Left ventricle myocardium inferior (tissue), 1 donor: ENCODE measurements at regions not wholly inside any gene's neighbourhood (a gene's known extent, or its start where the extent isn't known, plus 50 kb on each side); places are given as distances from the start of the nearest gene placed in this dataset.

Source experiments
- DNase-seq: peaks from one replicate; pipeline ENCODE4 v3.0.0-alpha.2; 2020
- H3K27ac ChIP-seq: fragments of 200-600 bp; replicated peaks from 2 replicates; pipeline ENCODE4 v1.8.0; 2021
- H3K27me3 ChIP-seq: fragments of 200-600 bp; 2 replicates; pipeline ENCODE4 v1.8.0; 2021; ENCODE audit warnings: low read depth
- H3K36me3 ChIP-seq: fragments of 200-600 bp; 2 replicates; pipeline ENCODE4 v1.8.0; 2021
- H3K4me1 ChIP-seq: fragments of 200-600 bp; 2 replicates; pipeline ENCODE4 v1.8.0; 2021
- H3K4me3 ChIP-seq: fragments of 200-600 bp; 2 replicates; pipeline ENCODE4 v1.8.0; 2021; ENCODE audit warnings: mild to moderate bottlenecking, moderate library complexity
- H3K9me3 ChIP-seq: fragments of 200-600 bp; replicated peaks from 2 replicates; pipeline ENCODE4 v1.8.0; 2021
- CTCF ChIP-seq: fragments of 200-600 bp; IDR thresholded peaks from 2 replicates; pipeline ENCODE4 v1.8.0; 2021; ENCODE audit warnings: antibody characterized with exemption, mild to moderate bottlenecking, borderline replicate concordance
- intact Hi-C: fragments of 100-400 bp; cut with micrococcal nuclease; formaldehyde crosslinking; loops from one replicate; pipeline ENCODE4 v1.11.0; 2022
- donor health status: DM: no; HTN: yes; CAD: no; lungs with severe emphysema.

GRCh38 chr1:235024711-235025421, 103.8 kb downstream of the TOMM20 start:
- no peak overlapping the region for H3K4me3 ChIP-seq
- DNase-seq, result no peak
- peaks cover 8% of the 10 kb centered on the region for H3K4me1 ChIP-seq
- no peaks in the 10 kb centered on the region for H3K36me3 ChIP-seq
- no peak for TF ChIP-seq CTCF
- H3K27me3 ChIP-seq, result no peaks in the 10 kb centered on the region
- H3K27ac ChIP-seq, result no peak overlapping the region
- intact Hi-C loops, result no loop called here
- H3K9me3 ChIP-seq, result no peaks in the 10 kb centered on the region

GRCh38 chr1:235023711-235024439, 104.8 kb downstream of the TOMM20 start:
- TF ChIP-seq CTCF, result no peak
- H3K27ac ChIP-seq, result no peak overlapping the region
- intact Hi-C loops, result no loop called here
- H3K4me3 ChIP-seq, result no peak overlapping the region
- DNase-seq, result no peak
- H3K4me1 ChIP-seq, result peaks cover 8% of the 10 kb centered on the region
- H3K9me3 ChIP-seq, result no peaks in the 10 kb centered on the region
- H3K36me3 ChIP-seq, result no peaks in the 10 kb centered on the region
- no peaks in the 10 kb centered on the region for H3K27me3 ChIP-seq

GRCh38 chr1:235022981-235023710, 105.5 kb downstream of the TOMM20 start:
- Histone ChIP-seq H3K36me3 (no peaks in the 10 kb centered on the region), H3K9me3 (peaks cover 2% of the 10 kb centered on the region), H3K27ac (peak overlapping the region; percentile 63), H3K4me1 (peaks cover 8% of the 10 kb centered on the region), H3K4me3 (no peak overlapping the region), H3K27me3 (no peaks in the 10 kb centered on the region)
- TF ChIP-seq CTCF, result no peak
- DNase-seq, result no peak
- intact Hi-C loops, result no loop called here

GRCh38 chr1:235022341-235022980, 106.2 kb downstream of the TOMM20 start:
- no peak for TF ChIP-seq CTCF
- H3K4me1 ChIP-seq, result peaks cover 8% of the 10 kb centered on the region
- no peak for DNase-seq
- H3K4me3 ChIP-seq, result no peak overlapping the region
- H3K27ac ChIP-seq, result peak overlapping the region; percentile 63
- intact Hi-C loops, result no loop called here
- no peaks in the 10 kb centered on the region for H3K36me3 ChIP-seq
- no peaks in the 10 kb centered on the region for H3K27me3 ChIP-seq
- H3K9me3 ChIP-seq, result peaks cover 7% of the 10 kb centered on the region

- Histone ChIP-seq H3K4me1 (peaks cover 8% of the 10 kb centered on the region), H3K36me3 (no peaks in the 10 kb centered on the region), H3K9me3 (peaks cover 7% of the 10 kb centered on the region), H3K27ac (peak overlapping the region; percentile 63), H3K27me3 (no peaks in the 10 kb centered on the region), H3K4me3 (no peak overlapping the region)
- DNase-seq, result no peak
- no peak for TF ChIP-seq CTCF
- intact Hi-C loops, result no loop called here
Observed at GRCh38 chr1:235021815-235022214, 106.8 kb downstream of the TOMM20 start.
